ENCODE measurements at regions not wholly inside any gene's neighbourhood (a gene's known extent, or its start where the extent isn't known, plus 50 kb on each side); places are given as distances from the start of the nearest gene placed in this dataset.
"Not testable (repeated sequence)": the region's sequence is repeated elsewhere in the genome, so short reads cannot be mapped to it uniquely, and the experiment has no call there.

- not testable (repeated sequence) for DNase-seq (ENCODE audit: low spot score)
Observed at GRCh38 chr10:59975918-59976317, 69.6 kb upstream of the CCDC6 start.

- DNase-seq (ENCODE audit: low spot score): peak; percentile 26
Observed at GRCh38 chr10:59971915-59972314, 65.6 kb upstream of the CCDC6 start.

GRCh38 chr10:59970396-59971368, 64.3 kb upstream of the CCDC6 start:
- DNase-seq (ENCODE audit: low spot score): peak; percentile 29

- DNase-seq (ENCODE audit: low spot score): no peak
Observed at GRCh38 chr10:59968705-59969104, 62.3 kb upstream of the CCDC6 start.

GRCh38 chr10:59967079-59967478, 60.7 kb upstream of the CCDC6 start:
- DNase-seq (ENCODE audit: low spot score): no peak

- DNase-seq (ENCODE audit: low spot score): no peak
Observed at GRCh38 chr10:59965899-59966650, 59.7 kb upstream of the CCDC6 start.

- no peak for DNase-seq (ENCODE audit: low spot score)
Observed at GRCh38 chr10:59962756-59963155, 56.4 kb upstream of the CCDC6 start.

- no peak for DNase-seq (ENCODE audit: low spot score)
Observed at GRCh38 chr10:59960751-59961150, 54.4 kb upstream of the CCDC6 start.

- DNase-seq (ENCODE audit: low spot score): no peak
Observed at GRCh38 chr10:59959504-59960018, 53.2 kb upstream of the CCDC6 start.

GRCh38 chr10:59958882-59959281, 52.5 kb upstream of the CCDC6 start:
- DNase-seq (ENCODE audit: low spot score): no peak

- DNase-seq (ENCODE audit: low spot score): no peak
Observed at GRCh38 chr10:59957975-59958374, 51.6 kb upstream of the CCDC6 start.
